COLO829 (cell line): ENCODE measurements at regions not wholly inside any gene's neighbourhood (a gene's known extent, or its start where the extent isn't known, plus 50 kb on each side); places are given as distances from the start of the nearest gene placed in this dataset.
"Not testable (repeated sequence)": the region's sequence is repeated elsewhere in the genome, so short reads cannot be mapped to it uniquely, and the experiment has no call there.

Experiments
- DNase-seq: peaks from one replicate; pipeline ENCODE4 v3.0.0; 2012; ENCODE audit warnings: low spot score

DNA sequence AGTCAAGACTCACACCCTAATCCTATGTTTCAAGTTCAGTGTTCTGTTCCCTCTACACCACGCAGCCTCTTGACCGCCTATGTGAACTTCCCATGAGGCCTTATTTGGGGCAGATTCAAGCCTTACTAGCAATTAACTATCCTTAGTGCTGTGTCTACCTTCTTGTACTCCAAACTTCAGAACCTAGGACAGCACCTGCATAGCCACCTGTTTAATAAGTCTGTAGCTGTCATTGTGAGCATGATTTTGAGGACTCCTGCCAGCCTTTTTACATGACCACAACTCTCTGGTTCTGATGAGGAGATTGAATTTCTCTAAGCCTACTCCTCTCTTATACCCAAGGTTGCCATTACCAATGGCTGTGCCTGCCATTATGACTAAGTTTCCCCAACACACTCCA is 50.8 kb upstream of the PCSK1 start:
- DNase-seq = peak; percentile 6

DNA sequence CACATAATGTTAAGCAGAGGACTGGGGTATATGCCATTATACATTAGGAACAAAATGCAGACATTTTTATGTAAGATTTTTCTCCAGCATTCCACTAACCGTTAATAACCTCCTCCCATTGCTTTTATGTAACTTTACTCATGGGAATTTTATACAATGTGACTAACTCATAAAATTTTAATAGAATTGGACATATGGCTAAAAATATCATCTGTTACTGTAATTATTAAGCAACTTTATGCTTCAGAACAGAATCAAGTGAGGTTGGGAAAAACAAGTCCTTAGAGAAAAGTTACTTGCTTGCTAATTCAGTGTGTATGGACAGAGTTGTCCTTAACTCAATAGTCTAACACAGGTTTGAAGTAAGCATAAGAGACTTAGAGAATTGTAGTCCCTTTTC is 54.8 kb upstream of the PCSK1 start:
- no peak for DNase-seq

DNA sequence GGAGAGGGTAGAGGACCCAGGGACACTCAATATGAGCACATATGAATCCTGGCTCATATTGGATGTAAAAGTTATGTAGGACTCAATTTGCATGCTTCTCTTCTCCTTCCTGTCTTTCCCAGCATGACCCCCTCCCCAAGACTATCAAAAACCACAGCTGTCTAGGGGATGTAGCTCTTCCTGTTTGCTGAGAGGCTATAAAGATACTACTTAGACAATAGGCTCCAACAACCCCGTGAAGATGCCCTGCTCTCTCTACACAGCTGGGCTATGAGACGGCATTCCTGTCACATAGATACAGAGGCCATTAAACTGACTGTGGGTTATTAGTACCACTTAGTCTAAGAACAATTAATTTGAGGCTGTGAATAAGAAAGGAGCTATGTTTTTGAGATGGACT is 56.5 kb upstream of the PCSK1 start:
- no peak for DNase-seq

- DNase-seq = peak; percentile 18
Measured at GRCh38 chr5:96492459-96493047, 59.5 kb upstream of the PCSK1 start.

- no peak for DNase-seq
Measured at GRCh38 chr5:96493219-96493790, 60.3 kb upstream of the PCSK1 start.

GRCh38 chr5:96495412-96495811 is 62.4 kb upstream of the PCSK1 start:
- not testable (repeated sequence) for DNase-seq

DNA sequence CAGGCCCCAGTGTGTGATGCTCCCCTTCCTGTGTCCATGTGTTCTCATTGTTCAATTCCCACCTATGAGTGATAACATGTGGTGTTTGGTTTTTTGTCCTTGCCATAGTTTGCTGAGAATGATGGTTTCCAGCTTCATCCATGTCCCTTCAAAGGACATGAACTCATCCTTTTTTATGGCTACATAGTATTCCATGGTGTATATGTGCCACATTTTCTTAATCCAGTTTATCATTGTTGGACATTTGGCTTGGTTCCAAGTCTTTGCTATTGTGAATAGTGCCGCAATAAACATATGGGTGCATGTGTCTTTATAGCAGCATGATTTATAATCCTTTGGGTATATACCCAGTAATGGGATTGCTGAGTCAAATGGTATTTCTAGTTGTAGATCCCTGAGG is 64.0 kb upstream of the PCSK1 start:
- not testable (repeated sequence) for DNase-seq

DNA sequence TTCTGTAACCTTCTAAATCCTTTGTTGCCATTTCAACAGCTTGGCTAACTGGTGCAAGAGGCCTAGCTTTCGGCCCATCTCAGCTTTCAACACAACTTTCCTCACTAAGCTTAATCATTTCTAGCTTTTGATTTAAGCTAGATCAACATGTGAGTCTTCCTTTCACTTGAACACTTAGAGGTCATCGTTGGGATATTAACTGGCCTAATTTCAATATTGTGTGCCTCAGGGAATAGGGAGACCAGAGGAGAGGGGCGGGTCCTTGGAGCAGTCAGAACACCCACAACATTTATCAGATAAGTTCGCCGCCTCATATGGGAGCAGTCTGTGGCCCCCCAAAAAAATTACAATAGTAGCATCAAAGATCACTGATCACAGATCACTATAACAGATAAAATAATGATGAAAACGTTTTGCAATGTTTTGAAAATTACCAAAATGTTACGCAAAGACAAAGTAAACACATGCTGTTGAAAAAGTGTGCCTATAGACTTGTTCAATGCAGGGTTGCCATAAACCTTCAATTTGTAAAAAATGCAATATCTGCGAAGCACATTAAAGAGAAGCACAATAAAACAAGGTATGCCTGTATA is 66.8 kb upstream of the PCSK1 start:
- no peak for DNase-seq

DNA sequence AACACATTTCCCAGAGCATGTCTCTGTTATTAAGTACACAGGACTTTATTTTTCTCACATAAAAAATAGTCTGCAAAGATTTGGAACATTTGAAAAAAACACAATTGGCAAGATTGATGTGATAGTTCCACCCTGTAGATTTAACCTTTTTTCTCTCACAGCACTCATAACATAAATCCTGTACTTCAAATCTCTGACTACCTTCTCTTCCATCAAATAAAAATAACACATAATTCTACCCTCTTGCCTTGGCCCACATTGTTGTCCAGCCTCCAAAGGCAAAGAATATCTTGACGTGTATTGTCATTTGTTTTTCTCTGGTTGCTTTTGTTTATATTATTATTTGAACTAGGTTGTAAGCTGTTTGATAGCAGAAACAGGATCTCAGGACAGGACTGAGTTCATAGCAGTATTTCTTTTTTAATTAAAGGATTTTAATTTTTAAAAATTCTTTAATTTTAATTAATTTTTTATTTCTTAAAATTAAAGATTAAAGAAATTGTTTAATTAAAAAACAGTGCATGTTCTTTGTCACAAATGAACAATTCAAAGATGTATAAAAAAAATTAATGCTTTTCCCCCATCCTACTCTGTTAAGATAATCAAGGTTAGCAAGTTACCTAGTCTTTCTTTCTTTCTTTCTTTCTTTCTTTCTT is 69.1 kb upstream of the PCSK1 start:
- DNase-seq = no peak

GRCh38 chr5:96503501-96504236 is 70.6 kb upstream of the PCSK1 start:
- no peak for DNase-seq

DNA sequence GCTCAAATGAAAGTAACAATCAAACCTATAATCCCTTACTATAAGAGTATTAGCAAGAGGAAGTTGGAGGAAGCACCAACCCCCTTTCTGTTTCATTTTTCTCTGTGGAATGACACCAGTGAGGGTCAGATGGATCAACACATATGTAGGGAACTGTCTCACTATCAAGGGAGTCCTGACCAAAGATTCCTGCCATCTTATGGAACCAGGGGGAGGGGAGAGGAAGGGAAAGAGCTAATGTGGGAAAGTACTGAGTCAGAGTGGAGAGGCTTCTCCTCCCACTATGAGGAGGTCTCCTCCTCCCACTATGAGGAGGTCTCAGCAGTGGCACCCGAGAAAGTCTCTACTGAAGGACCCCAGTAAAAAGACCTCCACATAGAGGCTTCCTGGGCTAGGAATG is 73.3 kb upstream of the PCSK1 start:
- no peak for DNase-seq

- DNase-seq = no peak
Measured at GRCh38 chr5:96506866-96507527, 73.9 kb upstream of the PCSK1 start.

DNA sequence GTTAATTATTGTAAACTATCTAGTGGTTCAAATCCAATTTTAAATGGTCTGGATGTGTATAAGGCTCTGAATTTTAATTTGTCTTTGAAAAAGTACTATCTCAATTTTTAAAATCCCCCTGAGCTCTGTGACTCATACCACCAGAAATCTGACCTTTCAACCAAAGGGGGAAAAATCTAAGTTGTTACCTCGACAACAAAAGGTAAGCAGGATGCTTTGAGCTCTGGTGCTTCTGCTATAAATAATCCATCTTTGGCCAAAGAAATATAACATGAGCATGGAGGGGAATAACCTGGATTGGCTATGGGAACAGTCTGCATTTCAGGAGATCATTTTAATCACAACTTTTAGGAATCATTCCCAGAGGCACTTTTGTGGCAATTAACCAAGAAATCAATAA is 76.3 kb upstream of the PCSK1 start:
- no peak for DNase-seq

- no peak for DNase-seq
Measured at GRCh38 chr5:96509721-96510350, 76.8 kb upstream of the PCSK1 start.

- no peak for DNase-seq
Measured at GRCh38 chr5:96516631-96517071, 83.6 kb upstream of the PCSK1 start.

GRCh38 chr5:96517295-96517694 is 84.2 kb upstream of the PCSK1 start:
- DNase-seq = no peak

GRCh38 chr5:96520345-96520744 is 87.3 kb upstream of the PCSK1 start:
- no peak for DNase-seq

DNA sequence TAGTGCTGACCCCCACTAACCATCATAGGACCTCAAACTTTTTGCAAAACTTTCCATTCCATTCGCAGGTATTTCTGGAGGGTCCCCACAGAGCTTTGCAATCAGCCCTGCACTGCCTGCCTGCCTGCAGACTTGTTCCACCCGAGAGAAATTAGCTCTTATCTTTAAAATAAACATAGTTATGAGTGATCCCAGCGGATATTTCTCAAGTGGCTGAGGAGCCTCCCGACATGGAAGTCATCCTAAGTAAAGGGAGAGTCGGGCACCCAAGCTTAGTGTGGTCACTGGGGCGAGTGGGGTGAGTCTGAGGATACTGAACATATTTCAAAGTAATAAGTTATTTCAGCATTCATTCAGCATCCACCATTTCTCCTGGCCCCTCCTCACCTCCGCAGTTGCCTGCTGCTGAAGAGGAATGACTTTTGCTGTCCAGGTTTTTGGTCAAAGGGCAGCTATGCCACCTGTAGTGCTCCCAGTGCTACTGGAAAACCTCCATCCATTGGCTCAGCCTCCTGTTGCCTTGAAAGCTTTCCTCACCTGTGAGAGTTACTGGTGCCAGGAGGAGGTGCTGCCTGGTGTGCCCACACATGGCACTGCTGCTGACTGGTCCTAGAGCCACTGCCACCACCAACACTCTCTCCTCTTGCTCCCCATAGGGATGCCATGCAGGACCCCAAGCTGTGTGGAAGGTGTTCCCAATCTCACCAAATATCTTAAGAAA is 89.7 kb upstream of the PCSK1 start:
- DNase-seq = no peak

- DNase-seq = no peak
Measured at GRCh38 chr5:96527768-96528661, 95.0 kb upstream of the PCSK1 start.
